GM21529 (cell line): ENCODE measurements at regions not wholly inside any gene's neighbourhood (a gene's known extent, or its start where the extent isn't known, plus 50 kb on each side); places are given as distances from the start of the nearest gene placed in this dataset.
"Not testable (repeated sequence)": the region's sequence is repeated elsewhere in the genome, so short reads cannot be mapped to it uniquely, and the experiment has no call there.

ENCODE experiments used
- ATAC-seq: cut with Tn5 transposase; IDR thresholded peaks from one replicate; pipeline ENCODE4 v1.9.1; 2021; ENCODE audit not compliant: unreplicated experiment

- ATAC-seq: no peak
Measured at GRCh38 chr2:595831-596592, 81.2 kb downstream of the TMEM18 start.

GRCh38 chr2:595141-595815 lies 81.9 kb downstream of the TMEM18 start:
- no peak for ATAC-seq

- ATAC-seq: no peak
Measured at GRCh38 chr2:594297-594949, 82.8 kb downstream of the TMEM18 start.

- ATAC-seq: no peak
Measured at GRCh38 chr2:593356-594026, 83.7 kb downstream of the TMEM18 start.

GRCh38 chr2:592737-593136 lies 84.5 kb downstream of the TMEM18 start:
- ATAC-seq: no peak

GRCh38 chr2:590214-591175 lies 86.7 kb downstream of the TMEM18 start:
- no peak for ATAC-seq

- ATAC-seq: no peak
Measured at GRCh38 chr2:589281-590130, 87.7 kb downstream of the TMEM18 start.

- ATAC-seq: no peak
Measured at GRCh38 chr2:588074-588645, 89.0 kb downstream of the TMEM18 start.

GRCh38 chr2:587087-587960 lies 89.9 kb downstream of the TMEM18 start:
- no peak for ATAC-seq

GRCh38 chr2:586641-587076 lies 90.5 kb downstream of the TMEM18 start:
- ATAC-seq: no peak

- peak; percentile 98 for ATAC-seq
Measured at GRCh38 chr2:584863-585823, 92.1 kb downstream of the TMEM18 start.

GRCh38 chr2:583666-584065 lies 93.5 kb downstream of the TMEM18 start:
- no peak for ATAC-seq

GRCh38 chr2:582792-583528 lies 94.2 kb downstream of the TMEM18 start:
- no peak for ATAC-seq

- ATAC-seq: not testable (repeated sequence)
Measured at GRCh38 chr2:582289-582688, 94.9 kb downstream of the TMEM18 start.

GRCh38 chr2:579961-580360 lies 97.2 kb downstream of the TMEM18 start:
- ATAC-seq: no peak

GRCh38 chr2:579351-579886 lies 97.8 kb downstream of the TMEM18 start:
- no peak for ATAC-seq
